Stimulated activated CD8-positive, alpha-beta memory T cell treated with anti-CD3 and anti-CD28 coated beads, Interleukin-7, amount 100 ng/mL, for 48 hours (primary cell): ENCODE measurements at regions not wholly inside any gene's neighbourhood (a gene's known extent, or its start where the extent isn't known, plus 50 kb on each side); places are given as distances from the start of the nearest gene placed in this dataset.
"Not testable (repeated sequence)": the region's sequence is repeated elsewhere in the genome, so short reads cannot be mapped to it uniquely, and the experiment has no call there.

Experiments
- DNase-seq, 2 donors: peaks; one replicate each; pipeline ENCODE4 v3.0.0-alpha.2; 2020; ENCODE audit warnings: low read depth in 1 of 2; ENCODE audit errors: extremely low read depth in 1 of 2

- no peak for DNase-seq
Observed at GRCh38 chr12:131407221-131408035, 303.5 kb upstream of the SFSWAP start.

DNA sequence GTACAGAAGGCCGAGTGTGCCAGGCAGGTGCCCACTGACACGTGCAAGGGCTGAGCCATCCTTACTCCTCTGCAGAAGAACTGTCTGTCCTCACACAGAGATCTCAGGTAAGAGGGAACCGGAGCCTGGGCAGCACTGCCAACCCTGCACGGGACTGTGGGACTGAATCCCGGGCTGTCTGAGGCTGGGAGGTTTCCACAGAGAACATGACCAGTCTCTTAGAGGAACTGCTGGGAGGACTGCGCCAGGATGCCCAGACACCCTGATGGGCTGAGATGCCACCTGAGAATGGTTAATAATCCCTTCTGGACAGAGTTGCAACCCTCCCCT, 302.9 kb upstream of the SFSWAP start:
- DNase-seq: no peak

DNA sequence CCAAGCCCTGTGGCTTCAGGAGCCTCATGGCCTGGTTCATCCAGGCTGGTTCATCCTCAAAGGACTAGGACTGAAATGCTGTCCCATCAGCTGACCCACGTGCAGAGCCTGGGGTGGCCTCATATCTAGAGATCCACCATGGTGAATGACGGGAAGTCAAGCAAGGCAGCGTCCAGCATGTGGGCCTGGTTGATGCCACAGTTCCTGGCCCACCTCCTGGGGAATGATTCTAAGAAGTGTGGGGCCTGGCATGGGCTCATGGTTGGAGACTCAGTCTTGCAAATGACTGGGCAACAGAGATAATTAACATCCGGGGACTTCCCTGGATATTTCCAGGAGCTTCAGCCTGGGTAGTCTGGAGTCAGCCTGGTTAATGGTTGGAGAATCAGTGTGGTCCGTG, 302.4 kb upstream of the SFSWAP start:
- no peak for DNase-seq

- no peak for DNase-seq
Observed at GRCh38 chr12:131409211-131409610, 301.7 kb upstream of the SFSWAP start.

GRCh38 chr12:131411827-131412226, 299.1 kb upstream of the SFSWAP start:
- not testable (repeated sequence) for DNase-seq

GRCh38 chr12:131413006-131413405, 297.9 kb upstream of the SFSWAP start:
- no peak for DNase-seq

GRCh38 chr12:131413471-131413870, 297.4 kb upstream of the SFSWAP start:
- DNase-seq: no peak

DNA sequence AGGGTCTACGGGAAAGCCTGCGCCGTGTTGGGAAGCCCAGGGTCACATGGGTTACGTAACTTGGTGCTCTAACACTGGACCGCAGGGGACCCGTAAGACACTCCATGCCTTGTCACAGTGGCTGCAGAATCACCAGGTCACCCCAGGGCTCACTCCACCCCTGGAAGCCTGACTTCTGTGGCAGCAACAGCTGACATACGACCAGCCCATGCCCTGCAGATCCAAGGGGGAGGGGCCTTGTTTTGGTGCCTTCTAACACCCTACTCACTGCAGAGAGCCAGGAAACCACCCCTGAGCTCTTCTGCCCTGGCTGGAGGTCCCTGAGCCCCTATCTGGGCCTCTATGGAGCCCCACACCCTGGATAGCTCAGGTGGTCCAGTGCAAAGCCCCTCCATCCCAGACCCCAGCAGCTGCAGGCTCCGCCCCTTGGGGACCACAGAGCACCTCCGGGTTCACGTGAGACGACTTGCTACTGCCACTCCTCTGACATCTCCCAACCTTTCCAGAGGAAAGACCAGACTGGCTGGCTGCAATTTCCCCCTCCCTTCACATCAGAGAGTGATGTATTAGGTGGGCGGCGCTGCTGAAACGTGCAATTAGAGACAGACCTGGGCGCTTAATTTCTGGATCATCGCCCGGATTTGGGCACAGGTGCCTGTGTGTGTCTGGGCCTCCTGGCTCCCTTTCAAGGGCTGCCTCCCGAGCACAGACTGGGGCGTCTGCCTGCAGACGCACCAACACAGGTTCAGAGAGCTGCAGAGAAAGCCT, 296.6 kb upstream of the SFSWAP start:
- DNase-seq: not testable (repeated sequence)

DNA sequence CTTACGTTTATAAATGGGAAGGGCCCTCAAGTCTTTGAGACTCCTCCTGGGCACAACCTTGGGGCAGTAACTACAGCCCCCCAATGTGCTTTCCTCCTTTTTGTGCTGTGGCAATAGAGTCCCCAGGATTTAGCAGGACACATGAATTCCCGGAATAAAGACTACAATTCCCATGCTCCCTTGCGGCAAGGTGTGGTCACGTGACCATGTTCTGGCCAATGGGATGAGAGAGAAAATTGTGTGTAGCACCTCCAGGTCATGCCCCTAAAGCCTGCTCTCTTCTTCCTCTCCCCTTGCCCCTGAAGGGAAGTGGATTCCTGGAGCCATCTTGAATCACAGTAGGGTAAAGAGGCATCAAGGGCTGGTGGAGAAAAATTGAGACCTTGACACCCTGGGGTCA, 295.1 kb upstream of the SFSWAP start:
- DNase-seq: no peak

GRCh38 chr12:131418121-131418520, 292.8 kb upstream of the SFSWAP start:
- no peak for DNase-seq

DNA sequence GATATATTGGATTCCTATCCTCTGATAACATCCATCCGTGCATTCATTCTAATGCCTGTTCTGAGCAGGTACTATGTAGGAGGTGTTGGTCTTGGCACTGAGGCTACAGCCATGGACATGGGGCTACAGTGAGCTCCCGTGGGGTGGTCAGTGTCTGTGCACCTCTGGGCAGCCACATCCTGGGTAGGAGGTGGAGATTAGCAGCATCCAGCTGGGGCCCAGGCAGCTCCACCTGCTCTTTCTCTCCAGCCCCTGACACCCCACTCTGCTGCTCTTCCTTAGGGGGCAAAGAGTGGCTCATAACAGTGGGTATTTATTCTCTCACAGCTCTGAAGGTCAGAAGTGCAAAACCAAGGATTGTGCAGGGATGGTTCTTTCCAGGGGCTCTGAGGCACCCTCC, 292.0 kb upstream of the SFSWAP start:
- no peak for DNase-seq

- no peak for DNase-seq
Observed at GRCh38 chr12:131420867-131421447, 289.9 kb upstream of the SFSWAP start.

DNA sequence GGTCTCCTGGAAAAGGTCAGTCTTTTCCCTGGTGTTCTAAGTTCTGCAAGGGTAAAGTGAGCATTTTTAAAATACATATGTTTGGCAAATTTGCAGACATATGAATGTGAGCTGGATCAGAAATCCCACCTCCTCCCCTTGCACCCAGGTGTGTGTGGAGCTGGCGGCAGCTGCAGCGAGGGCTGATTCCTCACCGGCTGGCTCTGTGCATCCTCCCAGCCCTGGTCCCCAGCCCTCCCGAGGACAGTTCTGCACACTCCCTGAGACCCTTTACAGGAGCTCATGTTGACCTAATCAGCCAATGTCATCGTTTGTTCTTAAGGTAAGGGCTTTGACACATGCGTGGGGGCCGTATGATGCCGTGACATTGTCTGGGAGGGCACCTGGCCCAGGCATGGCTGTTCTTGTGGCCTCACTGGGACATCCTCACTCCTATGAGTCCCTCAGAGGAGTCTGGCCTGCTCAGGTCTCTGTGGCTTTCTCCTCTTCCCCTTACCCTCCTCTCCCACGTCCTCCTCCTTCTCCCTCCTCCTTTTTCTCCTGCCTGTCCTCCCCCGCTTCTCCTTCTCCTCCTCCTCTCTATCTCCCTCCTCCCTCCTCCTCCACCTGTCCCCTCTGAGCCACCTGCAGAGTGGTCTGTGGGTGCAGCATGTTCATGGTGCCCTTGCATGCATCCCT, 289.2 kb upstream of the SFSWAP start:
- DNase-seq: no peak

- DNase-seq: no peak
Observed at GRCh38 chr12:131422187-131422520, 288.7 kb upstream of the SFSWAP start.

DNA sequence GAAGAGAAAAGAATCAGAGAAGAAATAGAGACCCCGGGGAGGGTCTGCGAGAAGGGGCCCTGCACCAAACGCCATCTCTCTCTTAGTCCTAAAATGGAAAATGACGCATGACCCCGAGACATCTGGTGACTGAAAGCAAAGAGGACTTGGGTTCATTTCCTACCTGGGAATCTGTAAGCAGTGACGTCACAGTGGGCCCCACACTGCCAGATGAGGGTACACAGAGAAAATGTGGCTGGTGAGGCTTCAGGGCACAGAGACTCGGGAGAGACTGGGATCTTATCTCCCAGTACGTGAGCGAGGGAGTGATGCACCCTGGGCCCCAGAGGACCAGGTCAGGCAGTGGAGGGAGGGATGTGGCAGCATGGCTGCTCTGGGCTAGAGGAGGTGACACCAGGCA, 288.1 kb upstream of the SFSWAP start:
- DNase-seq: no peak

DNA sequence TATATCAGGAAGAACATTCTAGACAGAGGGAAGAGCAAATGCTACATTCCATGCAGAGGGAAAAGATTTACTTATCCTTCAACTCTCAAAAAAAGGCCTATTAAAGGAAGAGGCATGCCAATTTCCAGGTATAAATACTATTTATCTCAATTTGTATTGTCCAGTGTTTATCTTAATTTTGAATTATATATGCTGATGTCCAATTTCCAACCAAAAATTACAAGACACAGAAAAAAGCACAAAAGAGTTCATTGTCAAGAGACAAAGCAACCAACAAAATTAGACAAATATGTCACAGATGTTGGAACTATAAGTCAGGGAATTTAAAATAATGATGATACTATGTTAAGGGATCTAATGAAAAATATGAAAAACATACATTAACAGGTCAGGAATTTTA, 286.6 kb upstream of the SFSWAP start:
- no peak for DNase-seq

DNA sequence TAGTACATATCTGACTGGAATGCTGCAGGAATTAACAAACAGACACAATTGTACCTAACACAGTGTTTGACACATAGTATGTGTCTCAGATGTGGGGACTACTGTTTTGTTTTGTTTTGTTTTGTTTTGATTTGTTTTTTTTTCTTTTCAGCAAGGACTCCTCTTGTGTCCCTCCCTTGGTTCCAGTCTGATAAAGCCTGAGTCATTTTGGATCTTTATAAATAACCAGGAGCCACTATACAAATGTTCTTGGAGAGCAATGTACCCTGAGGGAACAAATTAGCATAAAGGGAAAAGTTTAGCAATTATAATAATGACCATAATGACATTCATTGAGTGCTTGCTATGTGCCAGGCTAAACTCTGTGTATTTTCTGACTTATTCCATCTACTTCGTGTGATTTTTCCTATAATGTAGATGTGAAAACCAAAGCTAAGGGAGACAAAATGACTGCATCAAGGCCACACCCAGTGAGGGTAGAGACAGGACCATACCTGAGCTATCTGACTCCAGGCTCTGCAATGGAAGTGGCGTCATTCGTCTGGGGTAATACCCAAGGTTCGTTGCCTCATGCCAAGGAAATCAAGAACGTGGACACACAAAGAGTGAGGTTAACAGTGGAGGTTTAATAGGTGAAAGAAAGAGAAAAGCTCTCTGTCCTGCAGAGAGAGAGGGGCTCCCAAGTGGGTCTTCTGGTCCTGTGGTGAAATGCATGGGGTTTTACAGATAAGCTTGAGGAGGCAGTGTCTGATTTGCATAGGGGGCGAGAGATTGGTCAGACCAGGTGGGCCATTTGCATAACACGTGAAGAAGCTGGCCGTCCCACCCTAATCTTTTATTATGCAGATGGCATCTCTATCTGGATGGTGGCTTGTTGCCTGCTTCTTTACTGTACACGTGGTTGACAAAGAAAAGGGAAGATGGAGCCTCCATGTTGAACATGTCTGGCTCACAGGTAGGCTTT, 285.5 kb upstream of the SFSWAP start:
- no peak for DNase-seq

- no peak for DNase-seq
Observed at GRCh38 chr12:131428091-131428685, 282.7 kb upstream of the SFSWAP start.

GRCh38 chr12:131429221-131429620, 281.7 kb upstream of the SFSWAP start:
- DNase-seq: not testable (repeated sequence)

DNA sequence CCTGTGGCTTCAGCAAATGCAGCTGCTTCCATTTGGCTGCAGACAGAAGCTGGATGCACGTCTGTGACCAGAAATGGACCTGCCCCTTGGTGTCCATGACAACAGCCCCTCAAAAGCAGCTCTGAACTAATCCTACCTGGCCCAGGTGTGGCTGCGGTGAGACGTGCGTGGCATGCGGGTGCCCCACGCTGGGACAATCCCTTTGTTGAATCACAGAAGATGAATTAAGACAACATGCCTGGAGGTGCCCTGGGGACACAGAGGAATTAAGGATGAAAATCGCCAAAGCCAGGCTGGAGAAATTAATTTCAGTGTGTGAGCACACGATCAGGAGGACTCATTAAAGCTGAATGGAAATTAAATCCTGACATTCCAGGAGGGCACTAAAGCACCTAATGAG, 281.2 kb upstream of the SFSWAP start:
- DNase-seq: not testable (repeated sequence)
